ENCODE measurements at regions not wholly inside any gene's neighbourhood (a gene's known extent, or its start where the extent isn't known, plus 50 kb on each side); places are given as distances from the start of the nearest gene placed in this dataset.

- H3K9ac ChIP-seq (ENCODE audit: low read length) = no peak overlapping the region
- H4K20me1 ChIP-seq (ENCODE audit: control insufficient read depth, insufficient read depth, low read length, poor library complexity, severe bottlenecking) = no peaks in the 10 kb centered on the region
- ChIA-PET CTCF (no interaction called here), POLR2A (no interaction called here)
- DNase-seq = no peak
- intact Hi-C loops (cut with micrococcal nuclease) = no loop called here
- Mint-ChIP-seq H3K9me3 (ENCODE audit: insufficient read depth) (no peaks in the 10 kb centered on the region), H3K27ac (no peak overlapping the region), H3K4me3 (no peak overlapping the region), H3K4me1 (no peaks in the 10 kb centered on the region), H3K27me3 (no peaks in the 10 kb centered on the region)
- H3K36me3 ChIP-seq (replicated peaks in 1 of 2; ENCODE audit: control extremely low read depth in 1 of 2, control insufficient read depth in 1 of 2, extremely low read depth in 1 of 2, insufficient read depth in 2 of 2, low read length in 1 of 2) = no peaks in the 10 kb centered on the region
- H3K27me3 ChIP-seq (replicated peaks in 1 of 4; ENCODE audit: control extremely low read depth in 1 of 4, control insufficient read depth in 3 of 4, insufficient read depth in 4 of 4, low read length in 3 of 4) = no peaks in the 10 kb centered on the region
- no peaks in the 10 kb centered on the region for H3K79me2 ChIP-seq (ENCODE audit: control insufficient read depth, insufficient read depth, low read length)
- H3K4me3 ChIP-seq (ENCODE audit: control extremely low read depth in 1 of 5, extremely low read depth in 1 of 5, insufficient read depth in 1 of 5, low read depth in 2 of 5, low read length in 4 of 5) = no peak overlapping the region
- H3K4me2 ChIP-seq (replicated peaks; ENCODE audit: low read depth, low read length, poor library complexity, severe bottlenecking) = no peak overlapping the region
- H2AFZ ChIP-seq (ENCODE audit: insufficient read depth, low read depth, low read length, poor library complexity, severe bottlenecking) = no peak overlapping the region
- no peak for TF ChIP-seq EZH2 (IDR thresholded peaks at IDR 0.05; ENCODE audit: borderline replicate concordance, insufficient read depth, low read depth, low read length, poor library complexity, severe bottlenecking)
- no peak for TF ChIP-seq CTCF (IDR thresholded peaks at IDR 0.05)
- ATAC-seq (ENCODE audit: low read depth) = no peak
- no peaks in the 10 kb centered on the region for H3K4me1 ChIP-seq (ENCODE audit: control insufficient read depth in 2 of 2, insufficient read depth in 2 of 2, low read length in 2 of 2)
- WGBS (ENCODE audit: insufficient coverage) = 100% methylated on average over 1 of the region's 4 CpGs
- no peaks in the 10 kb centered on the region for H3K9me3 ChIP-seq (ENCODE audit: control extremely low read depth in 1 of 3, control insufficient read depth in 2 of 3, insufficient read depth in 1 of 3, low read length in 2 of 3)
- no peak overlapping the region for H3K27ac ChIP-seq (ENCODE audit: low read length in 2 of 2)
Measured at GRCh38 chr13:23957981-23958380, 60.7 kb upstream of the C1QTNF9B start.

GRCh38 chr13:23959231-23959862 is 62.0 kb upstream of the C1QTNF9B start:
- CTCF ChIA-PET = no interaction called here
- Histone ChIP-seq H3K9ac (ENCODE audit: low read length) (no peak overlapping the region), H2AFZ (ENCODE audit: insufficient read depth, low read depth, low read length, poor library complexity, severe bottlenecking) (no peak overlapping the region), H3K9me3 (ENCODE audit: control extremely low read depth in 1 of 3, control insufficient read depth in 2 of 3, insufficient read depth in 1 of 3, low read length in 2 of 3) (no peaks in the 10 kb centered on the region), H3K4me1 (ENCODE audit: control insufficient read depth in 2 of 2, insufficient read depth in 2 of 2, low read length in 2 of 2) (no peaks in the 10 kb centered on the region), H3K36me3 (replicated peaks in 1 of 2; ENCODE audit: control extremely low read depth in 1 of 2, control insufficient read depth in 1 of 2, extremely low read depth in 1 of 2, insufficient read depth in 2 of 2, low read length in 1 of 2) (no peaks in the 10 kb centered on the region), H4K20me1 (ENCODE audit: control insufficient read depth, insufficient read depth, low read length, poor library complexity, severe bottlenecking) (no peaks in the 10 kb centered on the region), H3K79me2 (ENCODE audit: control insufficient read depth, insufficient read depth, low read length) (no peaks in the 10 kb centered on the region), H3K27ac (ENCODE audit: low read length in 2 of 2) (no peak overlapping the region), H3K4me2 (replicated peaks; ENCODE audit: low read depth, low read length, poor library complexity, severe bottlenecking) (no peak overlapping the region), H3K4me3 (ENCODE audit: control extremely low read depth in 1 of 5, extremely low read depth in 1 of 5, insufficient read depth in 1 of 5, low read depth in 2 of 5, low read length in 4 of 5) (no peak overlapping the region), H3K27me3 (replicated peaks in 1 of 4; ENCODE audit: control extremely low read depth in 1 of 4, control insufficient read depth in 3 of 4, insufficient read depth in 4 of 4, low read length in 3 of 4) (no peaks in the 10 kb centered on the region)
- H3K27ac Mint-ChIP-seq = no peak overlapping the region
- DNase-seq (no peak), ATAC-seq (ENCODE audit: low read depth) (no peak)
- H3K4me1 Mint-ChIP-seq = no peaks in the 10 kb centered on the region
- POLR2A ChIA-PET = no interaction called here
- no peak overlapping the region for H3K4me3 Mint-ChIP-seq
- intact Hi-C loops (cut with micrococcal nuclease) = no loop called here
- TF ChIP-seq CTCF (IDR thresholded peaks at IDR 0.05) (no peak), EZH2 (IDR thresholded peaks at IDR 0.05; ENCODE audit: borderline replicate concordance, insufficient read depth, low read depth, low read length, poor library complexity, severe bottlenecking) (no peak)
- H3K9me3 Mint-ChIP-seq (ENCODE audit: insufficient read depth) = no peaks in the 10 kb centered on the region
- 88% methylated on average over 1 of the region's 2 CpGs for WGBS (ENCODE audit: insufficient coverage)
- peaks cover under 1% of the 10 kb centered on the region for H3K27me3 Mint-ChIP-seq
